Endodermal cell (in vitro differentiated cells): ENCODE measurements at regions not wholly inside any gene's neighbourhood (a gene's known extent, or its start where the extent isn't known, plus 50 kb on each side); places are given as distances from the start of the nearest gene placed in this dataset.

Source experiments
- DNase-seq: peaks from one replicate; pipeline ENCODE4 v3.0.0-alpha.2; 2017
- H3K27ac ChIP-seq: 2 replicates; pipeline ENCODE4 v1.5.1; 2013; ENCODE audit warnings: mild to moderate bottlenecking, low read depth, low read length, moderate library complexity
- H3K27me3 ChIP-seq: 2 replicates; pipeline ENCODE4 v1.6.1; 2013; ENCODE audit warnings: mild to moderate bottlenecking, low read length, moderate library complexity; ENCODE audit not compliant: insufficient read depth, control insufficient read depth, poor library complexity, severe bottlenecking
- H3K36me3 ChIP-seq: 2 replicates; pipeline ENCODE4 v1.7.0; 2013; ENCODE audit warnings: mild to moderate bottlenecking, low read length, moderate library complexity; ENCODE audit not compliant: control insufficient read depth, insufficient read depth
- H3K4me1 ChIP-seq: one replicate; pipeline ENCODE4 v1.7.0; 2013; ENCODE audit warnings: low read length; ENCODE audit not compliant: control insufficient read depth, insufficient read depth
- H3K4me3 ChIP-seq: 2 replicates; pipeline ENCODE4 v1.5.1; 2013; ENCODE audit warnings: mild to moderate bottlenecking, low read length, moderate library complexity
- H3K9ac ChIP-seq: 2 replicates; pipeline ENCODE4 v1.6.1; 2013; ENCODE audit warnings: mild to moderate bottlenecking, low read length, moderate library complexity; ENCODE audit not compliant: poor library complexity, severe bottlenecking; ENCODE audit errors: extremely low read depth
- H3K9me3 ChIP-seq: 2 replicates; pipeline ENCODE4 v1.6.1; 2013; ENCODE audit warnings: mild to moderate bottlenecking, low read length, moderate library complexity; ENCODE audit not compliant: control insufficient read depth
- H3K27ac Mint-ChIP-seq: 2 replicates; pipeline ENCODE4 v1.8.0; 2020; ENCODE audit warnings: mixed read lengths
- H3K27me3 Mint-ChIP-seq: 2 replicates; pipeline ENCODE4 v1.8.0; 2021; ENCODE audit warnings: mild to moderate bottlenecking, mixed read lengths; ENCODE audit not compliant: insufficient read depth
- H3K36me3 Mint-ChIP-seq: 2 replicates; pipeline ENCODE4 v1.8.0; 2020; ENCODE audit warnings: low read depth, mixed read lengths
- H3K4me1 Mint-ChIP-seq: 2 replicates; pipeline ENCODE4 v1.8.0; 2020; ENCODE audit warnings: mixed read lengths
- H3K4me3 Mint-ChIP-seq: 2 replicates; pipeline ENCODE4 v1.8.0; 2020; ENCODE audit warnings: mild to moderate bottlenecking, moderate library complexity, mixed read lengths
- H3K9me3 Mint-ChIP-seq: 2 replicates; pipeline ENCODE4 v1.8.0; 2020; ENCODE audit warnings: mild to moderate bottlenecking, mixed read lengths
- CTCF ChIP-seq: fragments of 200-600 bp; sonication (generic); conservative IDR thresholded peaks from 2 replicates; pipeline ENCODE4 v1.5.0; 2021; ENCODE audit warnings: antibody characterized with exemption, mild to moderate bottlenecking
- whole genome bisulfite sequencing, 2 experiments: methylation state at CpG; one replicate each; pipeline versions ENCODE4 v1.1.5 to v1.1.7; 2013; ENCODE audit warnings: missing lambda C conversion rate in 2 of 2, mixed read lengths in 1 of 2; ENCODE audit not compliant: insufficient coverage in 1 of 2, insufficient read length in 1 of 2; 5-methylcytosine and 5-hydroxymethylcytosine counted together

- Histone ChIP-seq H3K4me1 (no peaks in the 10 kb centered on the region), H3K27me3 (no peaks in the 10 kb centered on the region), H3K4me3 (no peak overlapping the region), H3K9me3 (peaks cover 6% of the 10 kb centered on the region), H3K27ac (no peak overlapping the region), H3K36me3 (no peaks in the 10 kb centered on the region), H3K9ac (no peak overlapping the region)
- H3K4me3 Mint-ChIP-seq: no peak overlapping the region
- no peak overlapping the region for H3K27ac Mint-ChIP-seq
- no peaks in the 10 kb centered on the region for H3K27me3 Mint-ChIP-seq
- peaks cover 11% of the 10 kb centered on the region for H3K4me1 Mint-ChIP-seq
- peaks cover 2% of the 10 kb centered on the region for H3K36me3 Mint-ChIP-seq
- no peak for TF ChIP-seq CTCF
- H3K9me3 Mint-ChIP-seq: peaks cover 9% of the 10 kb centered on the region
- no peak for DNase-seq
These were observed 425.9 kb upstream of the RUNX1 start for GRCh38 chr21:35475009-35475408.

- H3K4me1 Mint-ChIP-seq: peaks cover 11% of the 10 kb centered on the region
- no peaks in the 10 kb centered on the region for H3K9me3 Mint-ChIP-seq
- 80 to 92% methylated on average over 1 of the region's 1 CpG for WGBS, 2 experiments
- H3K36me3 ChIP-seq: no peaks in the 10 kb centered on the region
- H3K9me3 ChIP-seq: no peaks in the 10 kb centered on the region
- TF ChIP-seq CTCF: no peak
- no peaks in the 10 kb centered on the region for H3K36me3 Mint-ChIP-seq
- no peak overlapping the region for H3K9ac ChIP-seq
- H3K27ac ChIP-seq: no peak overlapping the region
- H3K4me1 ChIP-seq: no peaks in the 10 kb centered on the region
- H3K27me3 ChIP-seq: no peaks in the 10 kb centered on the region
- no peak overlapping the region for H3K4me3 ChIP-seq
- no peaks in the 10 kb centered on the region for H3K27me3 Mint-ChIP-seq
- no peak overlapping the region for H3K4me3 Mint-ChIP-seq
- H3K27ac Mint-ChIP-seq: no peak overlapping the region
- no peak for DNase-seq
These were observed 424.4 kb upstream of the RUNX1 start for GRCh38 chr21:35473496-35473895.

- H3K27me3 Mint-ChIP-seq: no peaks in the 10 kb centered on the region
- H3K4me3 Mint-ChIP-seq: no peak overlapping the region
- no peak overlapping the region for H3K27ac Mint-ChIP-seq
- peaks cover 6% of the 10 kb centered on the region for H3K9me3 Mint-ChIP-seq
- no peaks in the 10 kb centered on the region for H3K36me3 ChIP-seq
- no peaks in the 10 kb centered on the region for H3K27me3 ChIP-seq
- no peak for TF ChIP-seq CTCF
- peaks cover 11% of the 10 kb centered on the region for H3K4me1 Mint-ChIP-seq
- no peaks in the 10 kb centered on the region for H3K36me3 Mint-ChIP-seq
- H3K9ac ChIP-seq: no peak overlapping the region
- peak; percentile 73 for DNase-seq
- no peak overlapping the region for H3K27ac ChIP-seq
- H3K4me1 ChIP-seq: no peaks in the 10 kb centered on the region
- no peaks in the 10 kb centered on the region for H3K9me3 ChIP-seq
- WGBS, 2 experiments: 50% methylated on average over 5 of the region's 5 CpGs; no CpG with 5 or more reads in 1 of the 2 experiments
- no peak overlapping the region for H3K4me3 ChIP-seq
These were observed 421.4 kb upstream of the RUNX1 start for GRCh38 chr21:35470522-35470921.
